ENCODE measurements at regions not wholly inside any gene's neighbourhood (a gene's known extent, or its start where the extent isn't known, plus 50 kb on each side); places are given as distances from the start of the nearest gene placed in this dataset.

- no peaks in the 10 kb centered on the region for H3K4me1 ChIP-seq (ENCODE audit: control insufficient read depth in 2 of 3, insufficient read depth in 2 of 3, low read depth in 1 of 3, low read length in 3 of 3)
- no peak for FAIRE-seq
- no peaks in the 10 kb centered on the region for H3K36me3 ChIP-seq (ENCODE audit: control insufficient read depth in 2 of 3, insufficient read depth in 3 of 3, low read length in 3 of 3)
- intact Hi-C loops (cut with DNase I) = no loop called here
- H3K4me3 ChIP-seq (ENCODE audit: low read length in 3 of 3) = no peak overlapping the region
- H3K27ac ChIP-seq (ENCODE audit: low read depth in 2 of 2, low read length in 2 of 2) = no peak overlapping the region
- TF ChIP-seq CTCF (IDR thresholded peaks at IDR 0.05; ENCODE audit: borderline replicate concordance, extremely low read depth, insufficient read depth) = no peak
- H3K9me3 ChIP-seq (ENCODE audit: control insufficient read depth in 2 of 3, insufficient read depth in 1 of 3, low read length in 3 of 3) = no peaks in the 10 kb centered on the region
- H3K27me3 ChIP-seq (ENCODE audit: control insufficient read depth, insufficient read depth, low read length) = no peaks in the 10 kb centered on the region
- no peak for DNase-seq
- no peak overlapping the region for H3K9ac ChIP-seq (ENCODE audit: low read length in 3 of 3)
Observed at GRCh38 chr5:61943713-61944112, 362.3 kb upstream of the KIF2A start.

- H3K27ac ChIP-seq (ENCODE audit: low read depth in 2 of 2, low read length in 2 of 2) = no peak overlapping the region
- H3K4me1 ChIP-seq (ENCODE audit: control insufficient read depth in 2 of 3, insufficient read depth in 2 of 3, low read depth in 1 of 3, low read length in 3 of 3) = no peaks in the 10 kb centered on the region
- no peaks in the 10 kb centered on the region for H3K9me3 ChIP-seq (ENCODE audit: control insufficient read depth in 2 of 3, insufficient read depth in 1 of 3, low read length in 3 of 3)
- TF ChIP-seq CTCF (IDR thresholded peaks at IDR 0.05; ENCODE audit: borderline replicate concordance, extremely low read depth, insufficient read depth) = no peak
- H3K9ac ChIP-seq (ENCODE audit: low read length in 3 of 3) = no peak overlapping the region
- no peaks in the 10 kb centered on the region for H3K36me3 ChIP-seq (ENCODE audit: control insufficient read depth in 2 of 3, insufficient read depth in 3 of 3, low read length in 3 of 3)
- no peak for FAIRE-seq
- intact Hi-C loops (cut with DNase I) = no loop called here
- H3K27me3 ChIP-seq (ENCODE audit: control insufficient read depth, insufficient read depth, low read length) = no peaks in the 10 kb centered on the region
- no peak overlapping the region for H3K4me3 ChIP-seq (ENCODE audit: low read length in 3 of 3)
- no peak for DNase-seq
Observed at GRCh38 chr5:61948151-61948550, 357.9 kb upstream of the KIF2A start.

- no peaks in the 10 kb centered on the region for H3K4me1 ChIP-seq (ENCODE audit: control insufficient read depth in 2 of 3, insufficient read depth in 2 of 3, low read depth in 1 of 3, low read length in 3 of 3)
- H3K36me3 ChIP-seq (ENCODE audit: control insufficient read depth in 2 of 3, insufficient read depth in 3 of 3, low read length in 3 of 3) = no peaks in the 10 kb centered on the region
- no peaks in the 10 kb centered on the region for H3K9me3 ChIP-seq (ENCODE audit: control insufficient read depth in 2 of 3, insufficient read depth in 1 of 3, low read length in 3 of 3)
- intact Hi-C loops (cut with DNase I) = no loop called here
- H3K27ac ChIP-seq (ENCODE audit: low read depth in 2 of 2, low read length in 2 of 2) = no peak overlapping the region
- H3K27me3 ChIP-seq (ENCODE audit: control insufficient read depth, insufficient read depth, low read length) = no peaks in the 10 kb centered on the region
- no peak overlapping the region for H3K4me3 ChIP-seq (ENCODE audit: low read length in 3 of 3)
- no peak for TF ChIP-seq CTCF (IDR thresholded peaks at IDR 0.05; ENCODE audit: borderline replicate concordance, extremely low read depth, insufficient read depth)
- FAIRE-seq = no peak
- no peak for DNase-seq
- H3K9ac ChIP-seq (ENCODE audit: low read length in 3 of 3) = no peak overlapping the region
Observed at GRCh38 chr5:61949054-61949678, 356.8 kb upstream of the KIF2A start.

Data from kidney (tissue), 13 donors.